T-helper 9 cell (primary cell): ENCODE measurements at regions not wholly inside any gene's neighbourhood (a gene's known extent, or its start where the extent isn't known, plus 50 kb on each side); places are given as distances from the start of the nearest gene placed in this dataset.
"Not testable (repeated sequence)": the region's sequence is repeated elsewhere in the genome, so short reads cannot be mapped to it uniquely, and the experiment has no call there.

Experiments used
- DNase-seq: peaks from one replicate; pipeline ENCODE4 v3.0.0-alpha.2; 2020

DNA sequence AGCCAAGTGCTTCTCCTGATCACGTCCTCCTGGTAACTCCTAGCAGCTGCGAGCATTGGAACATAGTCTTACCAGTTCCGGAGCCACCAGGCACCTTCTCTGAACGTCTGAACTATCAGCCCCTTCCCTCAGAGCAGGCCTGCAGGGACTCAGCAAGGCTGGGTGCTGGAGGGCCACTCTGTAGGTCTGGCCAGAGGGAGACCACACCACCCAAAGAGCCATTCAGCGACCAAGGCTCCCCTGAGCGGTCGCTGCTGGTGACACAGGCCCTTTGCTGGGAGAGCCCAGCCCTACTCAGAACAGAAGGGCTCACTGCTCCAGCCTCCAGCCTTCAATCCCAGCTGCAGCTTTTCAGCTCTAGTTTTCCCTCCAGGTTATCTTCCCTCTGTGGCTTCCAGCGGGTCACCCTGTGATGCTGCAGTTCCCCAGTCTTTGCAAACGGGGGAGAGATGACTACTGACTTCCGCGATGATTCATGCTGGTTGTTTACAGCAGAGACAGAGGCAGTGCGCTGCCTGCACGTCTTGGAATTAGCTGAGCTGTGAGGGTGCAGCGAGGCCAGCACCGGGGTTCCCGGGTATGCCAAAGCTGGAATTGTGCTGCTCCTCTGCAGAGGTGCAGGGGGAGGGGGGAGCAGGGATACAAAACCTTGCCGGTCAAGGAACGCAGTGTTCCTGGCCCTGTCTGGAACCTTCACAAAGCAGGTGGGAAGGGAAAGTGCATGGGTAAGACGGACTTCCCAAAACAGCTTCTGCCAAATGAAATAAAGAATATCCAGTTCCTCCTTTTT, 161.4 kb downstream of the LY86 start:
- DNase-seq = no peak

GRCh38 chr6:6750594-6751265, 162.2 kb downstream of the LY86 start:
- DNase-seq = no peak

DNA sequence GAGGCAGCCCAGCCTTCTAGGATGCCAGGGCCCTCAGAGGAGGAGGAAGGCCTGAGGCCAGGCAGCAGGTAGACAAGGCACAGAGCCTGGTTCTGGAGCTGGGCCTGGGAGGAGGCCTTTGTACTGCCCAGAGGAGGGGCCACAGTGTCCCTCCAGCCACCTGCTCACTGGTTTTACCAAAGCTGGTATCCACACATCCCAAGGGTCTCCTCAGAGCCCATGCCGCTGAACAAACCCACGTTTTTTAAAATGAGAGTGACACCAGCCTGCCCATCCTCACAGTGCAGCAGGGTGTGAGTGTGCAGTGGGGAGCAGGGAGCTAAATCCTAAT, 162.7 kb downstream of the LY86 start:
- DNase-seq = no peak

- DNase-seq = no peak
Observed at GRCh38 chr6:6751619-6752023, 163.1 kb downstream of the LY86 start.

- DNase-seq = no peak
Observed at GRCh38 chr6:6752129-6752528, 163.6 kb downstream of the LY86 start.

DNA sequence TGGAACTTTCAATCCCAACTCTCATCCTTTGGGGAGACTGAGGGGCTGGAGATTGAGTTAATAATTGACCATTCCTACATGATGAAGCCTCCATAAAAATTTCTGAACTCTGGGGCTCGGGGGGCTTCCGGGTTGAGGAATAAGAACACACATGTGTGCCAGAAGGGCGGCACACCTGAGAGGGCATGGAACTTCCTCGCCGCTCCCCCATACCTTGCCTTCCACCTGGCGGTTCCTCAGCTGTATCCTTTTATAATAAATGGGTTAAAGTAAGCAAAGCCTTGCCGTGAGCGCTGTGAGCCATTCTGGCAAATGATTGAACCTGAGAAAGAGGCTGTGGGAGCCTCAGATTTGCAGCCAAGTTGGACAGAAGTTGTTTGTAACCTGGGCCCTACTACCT, 164.8 kb downstream of the LY86 start:
- DNase-seq = no peak

GRCh38 chr6:6756526-6756925, 168.0 kb downstream of the LY86 start:
- DNase-seq = no peak

DNA sequence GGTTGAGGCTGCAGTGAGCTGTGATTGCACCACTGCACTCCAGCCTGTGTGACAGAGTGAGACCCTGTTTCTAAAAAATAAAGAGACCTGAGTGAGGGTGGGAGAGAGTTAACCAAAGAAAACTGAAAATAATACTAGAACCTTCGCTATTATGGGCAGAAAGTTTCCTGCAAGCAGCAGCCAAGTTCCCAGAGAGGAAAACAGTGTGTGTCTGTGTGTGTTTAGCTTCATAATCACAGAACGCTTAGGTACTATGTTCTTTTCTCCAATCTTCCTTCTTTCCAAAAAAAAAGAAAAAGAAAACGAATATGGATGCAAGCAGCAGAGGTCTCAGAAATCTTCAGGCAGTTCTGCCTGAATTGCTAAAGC, 170.0 kb downstream of the LY86 start:
- no peak for DNase-seq

- no peak for DNase-seq
Observed at GRCh38 chr6:6758915-6759654, 170.6 kb downstream of the LY86 start.

GRCh38 chr6:6760002-6760401, 171.5 kb downstream of the LY86 start:
- no peak for DNase-seq

GRCh38 chr6:6762566-6762965, 174.0 kb downstream of the LY86 start:
- DNase-seq = not testable (repeated sequence)

DNA sequence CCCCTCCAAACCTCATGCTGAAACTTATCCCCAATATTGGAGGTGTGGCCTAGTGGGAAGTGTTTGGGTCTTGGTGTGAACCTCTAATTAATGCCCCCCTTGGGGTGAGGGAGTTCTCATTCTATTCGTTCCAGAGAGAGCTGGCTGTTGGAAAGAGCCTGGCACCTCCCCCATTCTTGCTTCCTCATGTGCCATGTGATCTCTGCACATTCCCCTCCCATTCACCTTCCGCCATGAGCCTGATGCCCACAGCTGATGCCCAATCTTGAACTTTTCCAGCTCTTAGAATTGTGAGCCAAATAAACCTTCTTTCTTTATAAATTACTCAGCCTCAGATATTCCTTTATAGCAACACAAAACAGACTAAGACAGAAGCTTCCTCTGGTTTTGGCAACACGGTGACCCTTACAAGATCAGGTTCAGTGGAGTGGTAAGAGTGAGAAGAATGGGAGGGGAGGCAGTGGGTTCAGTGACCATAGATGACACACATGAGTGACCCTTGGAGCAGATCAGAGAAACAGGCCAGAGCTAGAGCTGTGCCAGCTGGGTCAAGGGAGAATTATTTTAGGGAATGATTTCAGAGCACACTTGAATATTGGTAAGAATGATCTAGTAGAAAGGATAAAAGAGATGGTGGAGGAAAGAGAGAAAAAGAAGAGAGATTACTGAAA, 176.4 kb downstream of the LY86 start:
- no peak for DNase-seq

- DNase-seq = no peak
Observed at GRCh38 chr6:6766230-6766905, 177.8 kb downstream of the LY86 start.

DNA sequence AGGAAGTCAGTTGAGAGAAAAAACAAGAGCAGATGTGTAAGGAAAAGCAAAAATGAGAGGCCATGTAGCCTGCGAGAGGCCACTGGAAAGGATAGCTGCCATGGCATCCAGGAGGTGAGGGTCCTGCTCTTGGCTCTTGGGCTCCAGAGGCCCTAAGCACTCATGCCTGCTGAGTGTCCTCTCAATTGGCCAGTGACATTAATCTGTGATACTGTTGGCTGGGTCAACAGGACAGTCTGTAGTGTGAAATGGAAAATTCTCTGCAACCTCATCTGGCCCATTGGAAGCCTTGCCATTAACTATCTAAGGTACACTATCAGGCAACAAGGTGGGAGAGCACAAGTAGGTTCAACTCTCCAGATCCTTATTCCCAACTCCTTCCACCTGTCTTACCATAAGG, 180.9 kb downstream of the LY86 start:
- DNase-seq = no peak

DNA sequence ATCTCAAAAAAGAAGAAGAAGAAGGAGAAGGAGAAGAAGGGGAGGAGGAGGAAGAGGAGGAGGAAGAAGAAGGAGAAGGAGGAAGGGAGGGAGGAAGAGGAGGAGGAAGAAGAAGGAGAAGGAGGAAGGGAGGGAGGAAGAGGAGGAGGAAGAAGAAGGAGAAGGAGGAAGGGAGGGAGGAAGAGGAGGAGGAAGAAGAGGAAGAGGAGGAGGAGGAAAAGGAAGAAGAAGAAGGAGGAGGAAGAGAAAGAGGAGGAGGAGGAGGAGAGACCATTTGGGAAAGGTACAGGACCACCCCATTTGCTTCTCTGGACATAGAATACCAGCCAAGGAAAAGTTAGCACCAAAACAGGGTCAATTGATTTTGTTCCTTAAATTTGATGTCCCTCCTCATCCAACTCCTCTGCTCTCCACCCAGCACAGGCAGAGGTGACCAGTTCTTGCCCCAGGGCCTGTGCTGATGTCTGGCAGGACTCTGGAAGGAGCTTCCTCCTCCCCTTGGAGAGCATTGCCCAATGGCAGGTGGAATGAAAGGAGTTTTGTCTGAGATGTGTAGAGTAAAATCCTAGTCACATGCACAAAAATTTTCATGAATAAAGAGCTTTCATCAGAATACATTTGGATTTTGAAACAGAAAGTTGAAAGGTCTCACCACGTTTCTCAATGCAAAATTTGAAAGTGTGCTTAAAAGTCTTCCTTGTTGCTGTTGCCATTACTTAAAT, 182.9 kb downstream of the LY86 start:
- no peak for DNase-seq

- no peak for DNase-seq
Observed at GRCh38 chr6:6771964-6772363, 183.4 kb downstream of the LY86 start.

DNA sequence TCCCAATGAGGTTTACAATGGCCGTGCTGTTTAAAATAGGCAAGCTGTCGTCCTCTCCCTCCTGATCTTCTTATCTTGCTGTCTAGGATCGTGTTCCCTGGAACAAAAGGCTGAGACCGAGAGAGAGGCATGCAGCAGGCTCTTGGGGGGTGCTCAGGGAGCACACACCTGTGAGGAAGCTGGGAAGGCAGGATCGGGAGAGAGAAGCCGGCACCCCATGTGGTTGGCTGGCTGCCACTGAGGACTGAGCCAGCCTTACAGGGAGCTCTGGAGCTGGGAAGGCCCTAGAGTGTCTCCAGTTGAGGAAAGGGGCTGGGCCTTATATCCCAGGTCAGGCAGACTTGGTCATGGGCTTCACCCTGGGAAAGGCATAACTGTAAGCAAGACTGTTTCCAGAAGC, 184.2 kb downstream of the LY86 start:
- no peak for DNase-seq

DNA sequence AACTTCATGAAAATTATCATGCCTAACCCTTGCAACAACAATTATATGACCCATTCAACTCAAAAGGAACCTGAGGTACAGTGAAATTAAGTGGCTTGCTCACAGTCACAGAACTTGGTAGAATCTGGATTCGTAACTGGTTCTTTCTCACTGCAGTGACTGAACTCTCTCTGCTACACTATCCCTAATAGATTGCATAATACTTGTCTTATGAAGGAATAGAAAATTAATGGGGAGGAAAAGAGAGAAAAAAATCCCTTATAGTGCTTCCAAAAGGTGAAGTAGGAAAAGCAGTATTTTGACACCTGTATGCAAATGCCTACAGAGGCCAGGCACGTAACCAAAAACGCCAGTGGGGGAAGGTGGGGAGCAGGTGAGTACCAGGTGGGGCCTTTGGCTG, 186.6 kb downstream of the LY86 start:
- no peak for DNase-seq

DNA sequence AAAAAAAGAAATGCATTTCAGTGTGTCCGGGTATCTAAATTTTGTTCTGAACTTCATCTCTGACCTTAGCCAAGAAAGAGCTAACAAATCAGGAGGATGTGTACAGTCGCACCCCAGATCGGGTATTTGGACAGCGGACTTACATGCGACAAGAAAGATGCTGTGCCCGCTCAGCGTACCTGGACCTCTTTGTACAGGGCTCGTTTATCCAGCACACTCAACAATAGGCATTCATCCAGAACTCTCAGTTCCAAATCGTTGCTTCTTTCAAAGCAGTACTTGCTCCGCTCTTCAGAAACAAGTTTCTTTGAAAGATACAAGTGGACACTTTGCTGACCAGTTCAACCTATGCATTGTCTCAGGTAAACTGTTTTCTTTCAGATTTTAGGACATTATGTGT, 191.7 kb downstream of the LY86 start:
- DNase-seq = no peak

DNA sequence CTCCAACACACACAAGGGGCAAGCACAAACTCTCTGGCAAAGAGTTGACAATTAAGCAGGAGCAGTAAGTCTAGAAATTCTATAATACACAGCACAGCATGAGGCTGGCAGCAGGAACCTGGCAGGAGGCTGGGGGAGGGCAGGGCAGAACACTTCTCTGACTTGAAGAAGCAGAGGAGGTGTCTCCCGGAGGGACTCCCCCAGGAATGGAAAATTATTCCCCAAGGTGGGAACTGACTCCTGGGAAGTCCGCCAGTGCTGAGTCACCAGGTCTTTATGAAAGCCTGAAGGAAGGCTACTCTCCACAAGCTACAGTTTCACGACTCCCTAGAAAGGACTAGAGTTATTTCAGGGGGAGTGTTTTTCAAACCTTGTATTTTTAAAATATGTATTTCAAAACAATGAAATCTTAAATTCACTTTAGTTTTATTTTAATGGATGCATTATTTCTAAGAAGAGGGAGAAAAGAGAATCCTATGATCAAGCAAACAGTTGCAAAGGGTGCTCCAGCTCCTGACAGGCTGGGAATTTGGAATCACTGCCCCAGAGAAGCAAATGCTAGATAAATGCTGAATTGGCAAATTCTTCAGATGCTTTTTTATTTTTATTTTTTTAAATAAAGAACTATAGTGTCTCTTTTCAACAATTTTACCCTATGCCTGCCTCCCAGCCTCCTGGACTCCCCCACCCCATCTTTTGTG, 192.8 kb downstream of the LY86 start:
- DNase-seq = no peak

GRCh38 chr6:6781873-6782227, 193.3 kb downstream of the LY86 start:
- DNase-seq = no peak

- no peak for DNase-seq
Observed at GRCh38 chr6:6783721-6784120, 195.2 kb downstream of the LY86 start.
